ENCODE measurements at regions not wholly inside any gene's neighbourhood (a gene's known extent, or its start where the extent isn't known, plus 50 kb on each side); places are given as distances from the start of the nearest gene placed in this dataset.

DNA sequence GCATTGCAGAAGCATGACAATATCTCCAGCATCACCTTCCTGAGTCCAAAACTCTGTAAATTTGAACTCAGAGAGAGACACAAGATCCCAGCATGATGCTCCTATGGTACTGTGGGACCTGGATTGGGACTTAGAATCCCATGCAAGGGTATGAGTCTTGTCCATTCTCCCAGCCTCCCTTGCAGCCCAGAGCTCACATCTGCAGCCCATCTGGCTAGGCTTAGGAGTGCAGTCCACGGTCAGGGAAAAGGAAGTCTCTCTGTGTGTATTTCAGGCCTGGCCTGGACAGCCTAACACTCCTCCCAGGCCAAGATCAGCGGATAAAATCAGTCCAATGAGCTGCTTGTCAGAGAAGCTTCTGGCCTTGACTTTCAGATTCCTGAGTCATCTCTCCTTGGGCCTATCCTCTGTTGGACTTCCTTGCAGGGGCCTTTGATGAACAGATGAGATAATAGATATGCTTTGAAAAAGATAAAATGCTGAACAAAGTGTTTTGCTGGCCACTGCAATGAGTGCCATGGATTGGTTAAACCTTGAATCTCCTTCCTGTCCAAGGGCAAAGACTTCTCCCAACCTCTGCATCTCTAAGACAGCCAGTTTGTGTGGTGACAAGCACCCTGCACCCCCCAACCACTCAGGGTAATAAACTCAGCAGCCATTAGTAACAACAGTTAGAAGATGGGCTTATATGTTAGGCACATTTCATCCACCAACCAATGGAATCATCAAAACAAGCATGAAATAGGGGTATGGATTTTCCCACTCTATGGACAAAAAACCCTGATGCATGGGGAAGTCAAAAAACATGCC, 412.8 kb upstream of the TBX3 start:
- DNase-seq, result no peak

DNA sequence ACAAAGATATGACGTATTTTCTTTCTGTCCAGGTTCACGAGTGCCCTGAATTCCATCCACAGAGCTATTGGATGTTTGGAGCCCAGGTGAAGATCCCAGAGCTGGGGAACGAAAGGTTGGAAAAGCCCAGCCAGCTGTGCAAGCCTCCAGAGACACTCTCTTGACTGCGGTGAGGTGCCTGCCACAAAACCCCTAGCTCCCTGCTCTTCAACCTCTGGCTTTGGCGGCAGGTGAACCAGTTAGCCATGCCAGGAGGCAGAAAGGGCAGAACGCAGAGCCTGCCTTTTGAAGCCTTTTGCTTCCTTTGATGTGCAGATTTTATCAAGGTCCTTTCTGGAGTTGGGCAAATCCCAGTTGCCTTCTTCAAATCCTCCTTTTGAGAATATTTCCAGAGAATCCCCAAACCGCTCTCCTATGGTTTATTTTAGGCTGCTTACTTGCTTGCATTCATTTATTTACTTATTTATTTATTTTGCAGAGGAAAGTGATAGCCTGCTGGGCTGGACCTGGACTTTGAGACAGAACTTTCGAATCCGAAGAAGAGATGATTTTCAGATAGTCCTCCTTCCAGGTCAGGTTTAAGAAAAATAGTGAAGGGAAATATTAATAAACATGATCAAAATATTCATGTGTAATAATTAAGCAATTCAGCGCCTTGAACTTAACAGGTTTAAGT, 411.2 kb upstream of the TBX3 start:
- no peak for DNase-seq

DNA sequence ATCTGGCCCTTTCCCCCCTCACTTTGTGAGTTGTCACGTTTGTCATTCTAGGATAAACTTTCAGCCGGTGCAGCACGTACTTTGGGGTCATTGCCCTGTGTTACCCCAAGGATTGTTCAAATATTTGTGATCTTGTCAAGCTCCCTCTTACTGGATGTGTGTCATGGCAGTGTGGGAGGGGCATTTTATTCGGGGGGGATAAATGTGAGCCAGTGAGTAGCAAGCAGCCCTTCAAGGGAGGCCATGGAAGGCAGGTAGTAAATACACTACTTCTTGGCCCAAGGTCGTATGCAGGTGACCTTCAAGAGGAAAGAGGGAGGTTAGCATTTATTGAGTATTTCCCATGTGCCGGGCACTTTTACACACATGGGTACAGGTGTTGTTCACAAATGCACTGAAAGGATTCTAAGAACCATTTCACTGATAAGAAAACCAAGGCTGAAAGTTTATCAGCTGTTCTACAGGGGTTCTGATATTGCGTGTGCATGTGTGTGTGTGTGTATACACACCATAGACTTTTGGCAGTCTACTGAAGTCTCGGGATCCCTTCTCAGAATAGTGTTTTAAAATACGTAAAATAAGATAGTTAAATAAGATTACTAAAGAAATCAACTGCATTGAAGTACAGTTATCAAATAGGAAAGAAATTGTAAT, 410.3 kb upstream of the TBX3 start:
- DNase-seq, result no peak

DNA sequence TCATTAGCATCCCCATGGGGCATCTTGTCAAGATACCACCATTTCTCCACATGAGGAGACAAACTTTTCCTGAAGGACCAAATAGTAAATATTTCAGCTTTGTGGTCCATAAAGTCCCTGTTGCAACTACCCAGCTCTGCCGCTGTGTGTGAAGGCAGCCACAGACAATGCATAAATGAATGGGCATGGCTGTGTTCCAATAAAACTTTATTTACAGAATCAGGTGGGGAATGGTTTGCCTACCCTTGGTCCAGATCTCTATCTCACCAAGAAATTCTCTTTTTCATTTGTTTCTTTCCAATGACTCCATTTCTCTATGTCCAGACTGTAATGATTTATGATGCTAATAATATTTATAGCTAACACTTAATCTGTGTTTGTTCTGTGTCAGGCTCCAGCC, 409.3 kb upstream of the TBX3 start:
- no peak for DNase-seq

DNA sequence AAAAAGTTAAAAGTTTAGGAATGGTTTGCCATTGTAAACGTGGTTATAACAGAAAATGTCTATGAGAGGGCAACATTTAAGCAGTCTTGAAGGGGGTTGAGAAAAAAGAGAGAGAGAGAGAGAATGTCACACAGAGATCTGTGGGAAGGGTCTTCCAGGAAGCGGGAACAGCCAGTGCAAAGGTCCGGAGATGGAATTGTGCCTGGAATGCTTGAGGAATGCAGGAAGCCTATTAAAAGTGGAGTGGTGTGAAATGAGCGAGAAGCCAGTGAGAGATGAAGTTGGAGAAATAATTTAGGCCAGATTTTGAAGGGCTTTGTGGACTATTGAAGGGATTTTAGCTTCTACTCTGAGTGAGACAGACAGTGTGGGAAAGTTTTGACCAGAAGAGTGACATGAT, 406.8 kb upstream of the TBX3 start:
- no peak for DNase-seq

DNA sequence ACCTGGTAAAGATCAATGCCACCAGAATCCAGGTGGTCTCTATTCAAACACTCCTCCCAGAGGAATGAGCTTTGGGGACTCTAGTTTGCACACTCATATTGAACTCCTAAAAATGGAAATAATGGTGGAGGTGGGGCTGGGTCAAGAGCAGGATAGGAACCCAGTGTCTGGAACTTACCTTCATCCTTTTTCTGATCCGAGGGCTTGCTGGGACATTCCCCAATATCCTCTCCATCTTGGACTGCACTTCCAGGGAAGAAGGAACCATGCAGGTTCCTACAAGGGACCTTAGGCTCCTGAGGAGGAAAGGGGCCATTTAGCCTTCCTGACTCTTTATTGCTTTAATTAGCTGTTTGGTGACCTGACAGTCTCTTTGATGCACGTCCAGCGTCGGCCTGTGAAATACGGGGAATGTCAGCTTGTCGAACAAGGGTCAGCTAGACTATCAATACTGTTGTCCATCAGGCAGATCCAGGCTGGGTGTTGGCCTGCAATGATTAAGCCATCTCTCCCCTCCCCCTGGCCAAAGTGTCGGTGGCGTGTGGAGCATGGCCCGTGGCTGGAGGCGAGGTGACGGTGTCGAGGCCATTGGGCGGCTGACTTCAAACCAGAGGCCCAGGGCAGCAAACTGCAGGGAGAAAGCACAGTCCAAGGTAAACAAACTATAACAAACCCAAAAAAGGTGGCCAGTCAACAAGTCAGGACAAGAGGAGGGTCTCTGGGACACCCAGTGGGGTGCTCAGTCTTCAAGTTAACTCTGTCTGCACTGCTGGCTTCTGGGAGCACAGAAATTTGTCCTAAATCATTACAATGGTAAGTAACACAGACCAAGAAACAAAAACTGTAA, 405.2 kb upstream of the TBX3 start:
- DNase-seq, result no peak

DNA sequence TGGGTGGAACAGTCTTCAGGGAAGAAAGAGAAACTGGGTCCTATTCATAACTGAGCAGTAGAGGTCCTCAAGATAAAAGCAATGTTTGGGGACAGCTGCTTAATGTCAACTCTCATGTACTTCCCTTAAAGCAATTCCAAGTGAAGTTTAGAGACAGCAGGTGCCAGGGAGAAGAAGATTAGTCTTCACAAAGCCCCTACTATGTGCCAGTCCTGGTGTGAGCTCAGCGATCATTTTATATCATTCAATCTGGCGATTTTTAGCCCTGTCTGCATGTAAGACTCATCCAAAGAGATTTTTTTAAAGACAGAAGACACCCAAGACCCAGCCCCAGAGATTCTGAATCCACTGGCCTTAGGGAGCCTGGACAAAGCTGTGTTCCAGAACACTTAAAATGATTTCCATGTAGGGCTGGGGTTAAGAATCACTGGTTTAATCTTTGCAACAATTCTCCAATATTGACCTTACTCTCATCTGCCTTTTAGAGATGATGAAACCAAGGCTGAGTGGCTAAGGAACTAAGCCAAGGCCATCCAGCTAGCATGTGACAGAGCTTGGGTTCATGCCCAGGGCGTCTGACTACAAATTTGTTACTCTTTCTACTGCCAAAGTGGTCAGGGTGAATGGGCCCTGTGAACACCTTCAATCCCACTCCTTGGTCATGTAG, 404.5 kb upstream of the TBX3 start:
- no peak for DNase-seq

DNA sequence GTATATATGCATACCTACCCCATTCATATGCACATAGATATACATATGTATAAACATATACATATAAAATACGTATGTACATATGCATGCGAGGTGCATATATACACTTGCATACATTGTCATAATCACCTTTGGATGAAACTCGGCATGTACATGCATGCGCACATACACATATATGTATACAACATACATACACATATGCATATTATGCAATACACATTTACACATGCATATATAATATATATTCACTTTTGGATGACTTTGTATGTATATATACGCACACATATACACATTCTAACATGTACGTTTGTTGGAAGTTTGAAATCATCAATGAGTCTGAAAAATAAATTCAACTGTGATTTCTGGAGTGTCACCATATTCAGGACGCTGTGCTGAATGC, 401.6 kb upstream of the TBX3 start:
- no peak for DNase-seq

DNA sequence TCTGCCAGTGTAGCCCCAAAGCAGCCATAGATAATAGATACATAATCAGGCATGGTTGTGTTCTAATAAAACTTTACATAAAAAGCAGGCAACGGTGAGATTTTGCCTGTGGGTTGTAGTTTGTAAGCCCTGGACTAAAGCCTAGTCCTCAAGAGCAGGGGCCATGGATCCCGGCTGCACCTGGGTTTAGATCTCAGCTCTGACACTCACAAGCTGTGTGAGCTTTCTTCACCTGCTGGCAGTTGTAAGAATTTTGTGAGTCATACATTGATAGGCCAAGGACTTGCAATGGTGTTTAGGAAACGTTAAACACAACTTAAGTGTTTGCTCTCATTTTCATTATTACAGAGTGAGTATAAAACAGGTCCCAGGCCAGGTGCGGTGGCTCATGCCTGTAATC, 395.8 kb upstream of the TBX3 start:
- no peak for DNase-seq

DNA sequence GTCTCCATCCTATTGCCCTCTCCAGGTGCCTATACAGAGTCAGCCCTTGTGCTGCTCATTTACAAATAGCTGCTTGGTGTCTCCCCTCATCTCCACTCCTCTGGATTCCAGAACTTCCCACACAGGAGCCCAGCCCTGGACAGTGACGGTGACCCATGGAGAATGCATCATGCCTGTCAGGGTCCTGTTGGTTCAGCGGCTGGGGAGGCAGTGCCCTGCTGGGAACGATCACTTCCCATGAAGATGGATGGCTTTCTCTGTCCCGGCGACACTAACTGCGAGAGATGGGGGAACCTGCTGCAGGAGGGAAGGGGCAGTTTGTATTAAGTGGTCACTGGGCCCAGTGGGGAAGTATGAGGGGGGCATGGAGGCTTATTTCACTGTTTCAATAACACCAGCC, 395.0 kb upstream of the TBX3 start:
- DNase-seq, result no peak

DNA sequence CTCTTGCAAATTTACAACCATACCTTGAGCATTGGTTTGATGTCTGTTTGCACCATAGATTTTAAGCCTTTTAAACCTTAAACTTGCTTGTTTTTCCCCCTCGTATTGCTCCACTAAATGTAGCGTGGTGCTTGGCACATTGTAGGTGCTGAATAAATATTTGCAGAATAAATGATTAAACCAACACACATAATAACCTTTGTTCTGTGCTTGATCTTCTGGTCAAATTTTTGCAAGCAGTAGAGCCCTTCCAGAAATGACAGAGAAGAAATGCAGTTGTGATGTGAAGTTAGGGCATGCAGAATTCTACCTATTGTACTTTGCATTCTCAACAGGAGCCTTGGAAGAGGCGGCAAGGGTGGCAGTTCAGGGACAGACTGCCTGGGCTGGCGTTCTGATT, 394.4 kb upstream of the TBX3 start:
- DNase-seq, result no peak

DNA sequence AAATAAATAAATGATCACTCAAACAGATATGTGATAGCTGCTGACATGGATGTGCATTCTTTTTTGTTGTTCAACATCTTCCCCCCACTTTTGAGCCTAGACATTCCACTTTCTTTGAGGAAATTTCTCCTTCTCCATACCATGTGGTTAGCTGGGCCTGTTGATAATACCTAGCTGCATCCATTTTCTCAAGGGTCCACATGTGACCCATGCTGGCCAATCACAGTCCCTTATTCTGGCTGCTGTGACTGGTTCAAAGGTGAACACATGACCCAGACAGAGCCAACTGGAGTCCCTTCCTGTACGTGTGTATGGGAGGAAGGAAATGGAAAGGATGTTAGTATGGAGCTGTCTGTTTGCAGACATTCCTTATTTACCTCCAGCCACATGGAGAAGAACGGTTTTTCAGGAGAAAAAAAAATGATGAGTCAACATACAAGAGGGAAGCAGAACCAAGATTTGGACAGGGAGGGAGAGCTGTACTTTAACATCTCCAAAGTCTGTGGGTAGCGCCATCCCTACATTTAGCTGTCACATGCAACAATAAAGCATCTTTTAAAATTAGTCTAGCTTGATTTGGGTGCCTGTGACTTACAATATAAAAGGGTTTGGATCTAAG, 391.7 kb upstream of the TBX3 start:
- no peak for DNase-seq

DNA sequence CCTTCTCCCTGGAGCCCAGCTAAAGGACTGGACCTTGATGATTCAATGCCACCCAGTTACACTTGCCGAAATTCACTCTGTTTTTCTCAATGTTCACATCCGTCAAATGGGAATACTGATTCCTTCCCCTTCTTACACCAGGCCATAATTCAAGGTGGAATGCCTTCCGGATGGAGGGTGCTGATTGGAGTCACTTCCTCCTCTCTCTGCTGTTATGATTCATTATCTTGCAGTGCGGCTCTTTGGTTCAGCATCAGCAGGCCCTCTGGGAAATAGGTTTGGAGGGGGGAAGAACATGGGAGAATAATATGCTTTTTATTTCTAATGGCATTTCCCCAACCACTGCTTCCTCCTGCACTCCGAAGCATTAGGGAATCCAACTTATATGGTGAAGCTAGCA, 390.6 kb upstream of the TBX3 start:
- no peak for DNase-seq

DNA sequence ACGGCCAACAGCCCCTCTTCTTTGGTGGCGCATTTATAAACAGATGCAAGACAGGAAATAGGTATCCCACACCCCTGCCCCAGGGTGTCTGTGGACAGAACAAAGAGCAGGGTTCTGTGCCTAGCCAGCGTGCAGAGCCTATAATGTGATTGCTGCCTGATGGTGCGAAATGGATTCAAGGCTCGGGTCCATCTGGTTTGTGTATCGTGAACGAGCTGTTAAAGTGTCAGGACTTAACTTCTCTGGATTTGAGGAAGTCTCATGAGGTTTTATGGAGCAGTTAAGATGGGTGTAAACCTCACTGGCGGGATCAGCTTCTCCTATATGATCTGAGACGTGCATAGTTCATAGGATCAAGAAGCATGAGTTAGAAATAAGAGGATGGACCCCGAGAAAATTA, 388.7 kb upstream of the TBX3 start:
- no peak for DNase-seq

DNA sequence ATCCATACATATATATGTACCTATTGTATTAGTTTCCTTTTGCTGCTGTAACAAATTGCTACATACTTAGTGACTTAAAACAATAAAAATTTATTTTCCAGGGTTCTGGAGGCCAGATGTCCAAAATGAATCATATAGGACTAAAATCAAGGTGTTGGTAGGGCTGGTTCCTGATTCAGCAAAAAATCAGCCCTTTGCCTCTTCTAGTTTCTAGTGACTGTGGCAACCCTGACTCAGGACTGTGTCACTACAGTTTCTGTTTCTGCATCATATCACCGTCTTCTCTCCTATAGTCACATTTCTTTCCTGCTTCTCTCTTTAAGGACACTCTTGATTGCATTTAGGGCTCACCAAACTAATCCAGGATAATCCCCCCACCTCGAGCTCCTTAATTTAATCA, 386.3 kb upstream of the TBX3 start:
- DNase-seq, result no peak

DNA sequence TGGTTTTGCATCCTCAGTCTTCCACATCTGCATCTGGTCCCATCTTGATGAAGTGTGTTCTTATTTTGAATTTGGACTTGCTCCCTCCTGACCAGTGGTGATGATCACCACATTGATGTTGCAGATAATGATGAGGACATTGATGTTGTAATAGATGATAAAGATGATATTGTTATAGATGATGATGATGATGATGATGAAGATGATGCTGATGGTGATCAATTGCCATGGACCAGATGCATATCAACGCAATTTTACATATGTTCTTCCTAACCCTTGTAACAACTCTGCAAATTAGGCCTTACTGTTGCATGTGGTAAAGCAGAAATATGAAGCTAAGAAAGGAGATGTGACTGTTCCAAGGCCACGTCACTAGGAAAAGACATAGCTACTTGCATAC, 380.3 kb upstream of the TBX3 start:
- no peak for DNase-seq

DNA sequence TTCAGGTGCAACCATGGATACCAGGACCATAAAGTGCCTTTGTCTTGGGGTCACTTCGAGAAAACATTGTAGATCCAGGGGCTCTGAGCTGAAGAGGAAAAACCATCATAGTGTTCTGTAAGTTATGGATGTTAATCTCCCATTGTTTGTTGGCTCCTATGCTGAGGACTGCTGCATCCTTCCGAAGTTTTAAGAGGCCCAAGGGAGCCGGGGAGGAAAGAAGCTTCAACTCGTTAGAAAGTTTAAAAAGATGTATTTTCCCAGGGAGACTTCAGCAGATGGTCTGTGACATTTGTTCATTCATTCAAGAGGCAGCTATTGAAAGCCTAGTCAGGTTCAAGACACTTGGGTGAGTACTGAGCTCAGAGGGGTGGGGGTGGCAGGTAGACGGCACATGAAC, 378.8 kb upstream of the TBX3 start:
- DNase-seq, result no peak

DNA sequence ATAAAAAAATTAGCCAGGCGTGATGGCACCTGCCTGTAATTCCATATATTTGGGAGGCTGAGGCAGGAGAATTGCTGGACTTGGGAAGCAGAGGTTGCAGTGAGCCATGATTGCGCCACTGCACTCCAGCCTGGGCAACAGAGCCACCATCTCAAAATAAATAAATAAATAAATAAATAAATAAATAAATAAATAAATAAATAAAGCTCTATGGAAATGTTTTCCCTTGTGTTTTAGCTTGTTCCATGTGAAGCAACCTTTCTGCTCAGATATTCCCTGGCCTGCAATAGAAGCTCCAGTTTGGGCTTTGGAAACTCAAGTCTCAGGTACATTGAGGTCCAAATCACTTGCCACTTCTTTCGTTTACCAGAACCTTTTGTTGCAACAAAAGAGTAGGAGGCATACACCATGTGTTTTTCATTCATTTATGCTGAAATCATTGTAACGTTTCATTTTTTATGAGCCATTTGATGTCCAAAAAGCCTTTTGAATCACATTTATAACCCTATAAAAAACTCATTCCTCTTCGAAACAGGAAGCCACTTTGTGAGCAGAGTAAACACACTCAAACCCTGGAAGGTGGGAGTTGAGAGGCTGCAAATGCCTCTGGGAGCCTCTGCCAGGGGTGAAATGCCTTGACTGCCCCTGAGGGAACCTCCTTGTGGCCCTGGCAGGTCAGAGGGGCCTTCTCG, 376.6 kb upstream of the TBX3 start:
- no peak for DNase-seq

DNA sequence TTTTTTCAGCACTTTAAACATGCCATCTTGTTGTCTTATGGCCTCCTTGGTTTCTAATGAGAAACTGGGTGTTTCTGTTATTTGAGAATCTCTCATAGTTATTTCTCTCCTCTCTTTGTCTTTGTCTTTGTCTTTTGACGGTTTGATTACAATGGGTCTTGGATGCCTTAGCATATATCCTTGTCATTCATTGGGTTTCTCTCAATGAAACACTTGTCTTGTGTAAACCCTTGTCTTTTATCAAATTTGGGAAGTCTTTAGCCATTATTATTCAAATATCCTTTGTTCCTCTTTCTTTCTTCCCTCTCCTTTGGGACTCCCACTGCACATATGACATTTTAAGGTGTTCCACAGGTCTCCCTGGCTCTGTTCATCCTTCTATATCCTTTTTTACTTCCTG, 373.5 kb upstream of the TBX3 start:
- no peak for DNase-seq

DNA sequence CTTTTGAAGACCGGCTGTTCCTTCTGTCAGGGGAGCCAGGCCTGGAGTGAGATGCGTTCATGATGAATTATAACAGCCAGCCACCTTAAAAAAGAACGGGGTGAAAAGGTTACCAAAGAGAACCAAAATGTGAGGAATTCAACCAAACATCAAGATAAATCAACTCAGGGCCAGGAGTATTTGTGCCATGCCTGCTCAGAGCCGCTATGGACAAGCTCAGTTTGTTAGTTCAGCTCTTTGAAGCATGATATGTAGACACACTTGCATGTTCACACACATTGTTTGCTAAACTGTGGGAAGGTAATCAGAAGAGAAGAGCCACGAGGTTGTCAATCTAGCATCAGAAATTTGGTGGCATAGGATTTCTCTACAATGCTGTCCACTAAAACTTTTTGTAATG, 367.4 kb upstream of the TBX3 start:
- DNase-seq, result no peak

DNA sequence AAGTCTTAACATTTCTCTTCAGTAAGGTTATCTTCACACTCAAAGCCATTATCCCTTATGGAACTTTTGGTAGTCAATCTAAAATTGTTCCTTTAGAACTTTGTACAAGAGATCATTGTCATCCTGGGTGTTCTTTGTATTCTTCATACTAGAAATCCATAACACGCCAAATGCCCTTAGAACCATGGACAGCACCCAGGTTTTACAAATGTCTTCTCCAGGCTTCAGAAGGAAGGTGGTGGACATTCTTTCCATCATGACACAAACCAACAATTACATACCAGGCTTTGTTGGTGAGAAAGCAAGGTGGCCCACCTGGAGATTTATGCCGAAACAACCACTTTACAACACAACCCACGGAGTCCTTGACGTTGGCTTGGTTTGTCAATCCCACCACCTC, 365.6 kb upstream of the TBX3 start:
- no peak for DNase-seq

DNA sequence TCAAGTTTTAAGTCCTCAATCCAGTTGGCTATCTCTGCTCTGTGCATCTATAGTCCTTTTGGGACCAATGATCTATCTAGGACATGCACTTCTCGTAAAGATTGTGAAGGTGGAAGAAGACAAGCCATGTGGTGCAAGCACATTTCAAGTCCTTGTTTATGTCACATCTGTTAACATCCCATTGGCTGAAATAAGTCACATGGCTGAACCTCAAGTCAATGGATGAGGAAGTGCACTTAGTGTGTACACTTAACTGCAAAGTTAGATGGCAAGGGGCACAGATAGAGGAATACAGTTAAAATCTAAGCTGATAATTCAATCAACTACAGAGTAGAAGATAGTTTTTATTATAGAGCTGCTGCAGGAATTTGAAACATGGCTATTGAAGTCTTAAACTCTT, 362.8 kb upstream of the TBX3 start:
- no peak for DNase-seq

All from midbrain (tissue), 1 donor.